Psoas muscle (tissue), 7 donors: ENCODE measurements at regions not wholly inside any gene's neighbourhood (a gene's known extent, or its start where the extent isn't known, plus 50 kb on each side); places are given as distances from the start of the nearest gene placed in this dataset.
A peak's percentile ranks its signal among the peaks of the same experiment; 100 is the strongest.

Experiments used
- ATAC-seq, 4 donors: fragments of 200-7000 bp; cut with Tn5 transposase; one replicate each; pipeline ENCODE4 v1.9.1; 2020; ENCODE audit warnings: moderate library complexity in 3 of 4, mild to moderate bottlenecking in 2 of 4
- DNase-seq, 2 donors: peaks; one replicate each; pipeline ENCODE4 v3.0.0-alpha.2; 2020
- H3K27ac ChIP-seq: fragments of 200-600 bp; one replicate; pipeline ENCODE4 v1.8.0; 2022
- H3K27me3 ChIP-seq, 3 donors: fragments of 200-600 bp in 1 of 3; one replicate each; pipeline versions ENCODE4 v1.6.1 to v1.8.0; 2013 to 2022; ENCODE audit warnings: low read length in 2 of 3, mild to moderate bottlenecking in 2 of 3, moderate library complexity in 1 of 3; ENCODE audit not compliant: insufficient read depth in 3 of 3
- H3K36me3 ChIP-seq, 2 donors: fragments of 200-600 bp in 1 of 2; one replicate each; pipeline versions ENCODE4 v1.6.1 to v1.8.0; 2013 to 2022; ENCODE audit warnings: low read depth in 1 of 2, mild to moderate bottlenecking in 1 of 2, moderate library complexity in 1 of 2; ENCODE audit not compliant: insufficient read depth in 1 of 2
- H3K4me1 ChIP-seq: fragments of 200-600 bp; one replicate; pipeline ENCODE4 v1.8.0; 2022
- H3K4me3 ChIP-seq: fragments of 200-600 bp; one replicate; pipeline ENCODE4 v1.8.0; 2022; ENCODE audit warnings: mild to moderate bottlenecking
- H3K9me3 ChIP-seq: fragments of 200-600 bp; one replicate; pipeline ENCODE4 v1.8.0; 2022
- CTCF ChIP-seq: fragments of 200-600 bp; IDR thresholded peaks from one replicate; pipeline ENCODE4 v1.8.0; 2022; ENCODE audit warnings: antibody characterized with exemption
- WGBS, 3 donors: extraction: QIAGEN DNeasy Blood & Tissue Kit; methylation state at CpG; one replicate each; pipeline versions ENCODE4 v1.1.6 to v1.1.7; 2013; 5-methylcytosine and 5-hydroxymethylcytosine counted together
- intact Hi-C, 2 donors: fragments of 100-400 bp; cut with DNase I; formaldehyde crosslinking; loops; one replicate each; pipeline versions ENCODE4 v1.11.0 to v1.14.2; 2022
- donor health status: healthy with polysubstance abuse.
- donor health status: DM: no; HTN: no; CAD: no; lungs with moderate emphysema.
- donor health status: Bipolar disorder and iron deficiency.
- donor health status: healthy.
- donor health status: DM: yes; HTN: yes; CAD: no.
- donor health status: DM: no; HTN: no; CAD: no.
- donor health status: DM: yes; HTN: yes; CAD: no.

- Histone ChIP-seq H3K9me3 (no peaks in the 10 kb centered on the region), H3K4me1 (peaks cover 11% of the 10 kb centered on the region), H3K4me3 (no peak overlapping the region), H3K27ac (peak overlapping the region; percentile 46), H3K27me3 (no peaks in the 10 kb centered on the region), H3K36me3 (no peaks in the 10 kb centered on the region)
- 32 to 47% (median 38%) methylated on average over 17 of the region's 17 CpGs for WGBS, 3 donors
- ATAC-seq (peak; percentile 24 to 54 (median 50)), DNase-seq (peak; percentile 77 to 87)
- intact Hi-C loops: no loop called here
- no peak for TF ChIP-seq CTCF
Measured at GRCh38 chr11:10387206-10388083, 67.6 kb upstream of the AMPD3 start.

GRCh38 chr11:10388101-10388500, 67.0 kb upstream of the AMPD3 start:
- no peak for ATAC-seq
- H3K9me3 ChIP-seq: no peaks in the 10 kb centered on the region
- no peak overlapping the region for H3K4me3 ChIP-seq
- no peaks in the 10 kb centered on the region for H3K36me3 ChIP-seq
- 51 to 68% (median 54%) methylated on average over 5 of the region's 5 CpGs for WGBS, 3 donors
- no peaks in the 10 kb centered on the region for H3K27me3 ChIP-seq
- no peak overlapping the region for H3K27ac ChIP-seq
- intact Hi-C loops: no loop called here
- no peak for DNase-seq
- TF ChIP-seq CTCF: no peak
- peaks cover 11% of the 10 kb centered on the region for H3K4me1 ChIP-seq

- Histone ChIP-seq H3K4me1 (peaks cover 11% of the 10 kb centered on the region), H3K36me3 (no peaks in the 10 kb centered on the region), H3K27ac (no peak overlapping the region), H3K27me3 (no peaks in the 10 kb centered on the region), H3K9me3 (no peaks in the 10 kb centered on the region), H3K4me3 (no peak overlapping the region)
- intact Hi-C loops: no loop called here
- WGBS, 3 donors: 29 to 41% (median 33%) methylated on average over 5 of the region's 5 CpGs
- TF ChIP-seq CTCF: no peak
- ATAC-seq (peak in 3 of 4 donors; percentile 18 to 29 (median 29)), DNase-seq (peak; percentile 64 to 76)
Measured at GRCh38 chr11:10388574-10388973, 66.5 kb upstream of the AMPD3 start.

- intact Hi-C loops: no loop called here
Measured at GRCh38 chr11:10390375-10390774, 64.7 kb upstream of the AMPD3 start.

More at GRCh38 chr11:10390375-10390774, 64.7 kb upstream of the AMPD3 start:
- Histone ChIP-seq H3K27me3 (no peaks in the 10 kb centered on the region), H3K27ac (no peak overlapping the region), H3K4me1 (peaks cover 11% of the 10 kb centered on the region), H3K9me3 (no peaks in the 10 kb centered on the region), H3K36me3 (no peaks in the 10 kb centered on the region), H3K4me3 (no peak overlapping the region)
- DNase-seq: no peak
- TF ChIP-seq CTCF: no peak
- ATAC-seq: no peak
